Erythroblast (primary cell): ENCODE measurements at regions not wholly inside any gene's neighbourhood (a gene's known extent, or its start where the extent isn't known, plus 50 kb on each side); places are given as distances from the start of the nearest gene placed in this dataset.

Experiments used
- GATA1 ChIP-seq: IDR thresholded peaks from 2 replicates; pipeline ENCODE4 v1.6.1; 2011; ENCODE audit warnings: low read depth, mild to moderate bottlenecking, control low read depth, low read length, moderate library complexity
- POLR2A ChIP-seq: IDR thresholded peaks from 2 replicates; pipeline ENCODE4 v1.6.1; 2011; ENCODE audit warnings: mild to moderate bottlenecking, low read length

DNA sequence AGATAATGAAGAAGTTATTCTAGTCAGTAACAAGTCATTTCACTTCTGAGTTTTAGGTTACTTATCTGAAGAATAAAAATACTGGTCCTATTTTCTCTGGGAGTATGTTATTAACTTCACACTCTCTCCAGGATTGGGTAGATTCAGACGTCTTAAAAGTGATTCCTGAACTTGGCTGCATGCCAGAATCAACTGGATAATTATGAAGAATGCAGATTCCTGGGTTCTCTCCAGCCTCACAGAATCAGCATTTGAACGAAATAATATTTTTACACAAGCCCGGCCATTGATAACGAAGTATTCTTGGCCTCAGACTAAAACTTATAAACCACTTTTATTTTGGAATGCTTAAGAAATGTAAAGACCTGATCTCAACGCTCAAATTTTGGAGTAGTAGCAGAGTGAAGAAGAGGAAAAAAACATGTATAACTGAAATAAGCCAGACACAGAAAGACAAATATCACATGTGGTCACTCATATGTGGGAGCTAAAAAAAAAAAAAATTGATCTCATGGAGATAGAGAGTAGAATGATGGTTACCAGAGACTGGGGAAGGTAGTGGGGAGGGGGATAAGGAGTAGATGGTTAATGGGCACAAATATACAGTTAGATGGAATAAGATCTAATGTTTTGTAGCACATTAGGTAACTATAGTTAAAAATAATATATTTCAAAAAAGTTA, 507.3 kb downstream of the ISL1 start:
- TF ChIP-seq POLR2A: no peak
- no peak for TF ChIP-seq GATA1
